Astrocyte (in vitro differentiated cells and primary cell): ENCODE measurements at regions not wholly inside any gene's neighbourhood (a gene's known extent, or its start where the extent isn't known, plus 50 kb on each side); places are given as distances from the start of the nearest gene placed in this dataset.

Source experiments
- DNase-seq: peaks from one replicate; pipeline ENCODE4 v3.0.0-alpha.2; 2010; ENCODE audit warnings: low read depth
- FAIRE-seq: peaks from 2 replicates; lab custom pipeline; 2011; peaks lifted over from hg19 to GRCh38; lab: Jason Lieb, UNC
- H2AFZ ChIP-seq: 2 replicates; pipeline ENCODE4 v1.6.0; 2012; ENCODE audit warnings: low read depth, low read length, inconsistent platforms
- H3K27ac ChIP-seq: 2 replicates; pipeline ENCODE4 v1.5.1; 2011; ENCODE audit warnings: low read depth, low read length, inconsistent platforms
- H3K27me3 ChIP-seq: 2 replicates; pipeline ENCODE4 v1.6.0; 2011; ENCODE audit warnings: low read length, inconsistent platforms; ENCODE audit not compliant: insufficient read depth
- H3K36me3 ChIP-seq: 2 replicates; pipeline ENCODE4 v1.5.1; 2011; ENCODE audit warnings: low read length, inconsistent platforms; ENCODE audit not compliant: insufficient read depth
- H3K4me1 ChIP-seq: 2 replicates; pipeline ENCODE4 v1.5.1; 2011; ENCODE audit warnings: low read length, inconsistent platforms; ENCODE audit not compliant: insufficient read depth
- H3K4me2 ChIP-seq: 2 replicates; pipeline ENCODE4 v1.6.0; 2012; ENCODE audit warnings: low read length, inconsistent platforms
- H3K4me3 ChIP-seq: 2 replicates; pipeline ENCODE4 v1.5.1; 2011; ENCODE audit warnings: low read depth, mild to moderate bottlenecking, low read length, inconsistent platforms; ENCODE audit not compliant: insufficient read depth
- H3K79me2 ChIP-seq: 2 replicates; pipeline ENCODE4 v1.6.0; 2012; ENCODE audit warnings: mild to moderate bottlenecking, low read length, inconsistent platforms; ENCODE audit not compliant: insufficient read depth
- H3K9ac ChIP-seq: 2 replicates; pipeline ENCODE4 v1.6.0; 2012; ENCODE audit warnings: mild to moderate bottlenecking, low read length, inconsistent platforms
- H3K9me3 ChIP-seq: 2 replicates; pipeline ENCODE4 v1.5.1; 2012; ENCODE audit warnings: low read depth, mild to moderate bottlenecking, low read length, inconsistent platforms; ENCODE audit not compliant: insufficient read depth
- H4K20me1 ChIP-seq: 2 replicates; pipeline ENCODE4 v1.6.0; 2012; ENCODE audit warnings: low read length, inconsistent platforms; ENCODE audit not compliant: insufficient read depth
- H3K27ac Mint-ChIP-seq: one replicate; pipeline ENCODE4 v1.8.0; 2021; ENCODE audit warnings: mild to moderate bottlenecking, mixed read lengths; ENCODE audit not compliant: unreplicated experiment
- H3K27me3 Mint-ChIP-seq: one replicate; pipeline ENCODE4 v1.8.0; 2021; ENCODE audit warnings: low read depth, mixed read lengths; ENCODE audit not compliant: unreplicated experiment
- H3K36me3 Mint-ChIP-seq: one replicate; pipeline ENCODE4 v1.8.0; 2021; ENCODE audit warnings: low read depth, mixed read lengths; ENCODE audit not compliant: unreplicated experiment
- H3K4me1 Mint-ChIP-seq: one replicate; pipeline ENCODE4 v1.8.0; 2021; ENCODE audit warnings: low read depth, mixed read lengths; ENCODE audit not compliant: unreplicated experiment
- H3K4me3 Mint-ChIP-seq: one replicate; pipeline ENCODE4 v1.8.0; 2021; ENCODE audit warnings: mild to moderate bottlenecking, moderate library complexity, mixed read lengths; ENCODE audit not compliant: unreplicated experiment
- H3K9me3 Mint-ChIP-seq: one replicate; pipeline ENCODE4 v1.8.0; 2021; ENCODE audit warnings: mild to moderate bottlenecking, mixed read lengths; ENCODE audit not compliant: unreplicated experiment
- EZH2 ChIP-seq: IDR thresholded peaks from 2 replicates; pipeline ENCODE4 v1.6.1; 2012; ENCODE audit warnings: mild to moderate bottlenecking, low read length, inconsistent platforms; ENCODE audit not compliant: insufficient read depth
- TF ChIP-seq, protein P1 (sequence below): IDR thresholded peaks from 2 replicates; pipeline ENCODE4 v1.5.1; 2011; ENCODE audit warnings: low read depth, mild to moderate bottlenecking, inconsistent platforms, low read length, moderate library complexity; ENCODE audit not compliant: insufficient read depth

DNA sequence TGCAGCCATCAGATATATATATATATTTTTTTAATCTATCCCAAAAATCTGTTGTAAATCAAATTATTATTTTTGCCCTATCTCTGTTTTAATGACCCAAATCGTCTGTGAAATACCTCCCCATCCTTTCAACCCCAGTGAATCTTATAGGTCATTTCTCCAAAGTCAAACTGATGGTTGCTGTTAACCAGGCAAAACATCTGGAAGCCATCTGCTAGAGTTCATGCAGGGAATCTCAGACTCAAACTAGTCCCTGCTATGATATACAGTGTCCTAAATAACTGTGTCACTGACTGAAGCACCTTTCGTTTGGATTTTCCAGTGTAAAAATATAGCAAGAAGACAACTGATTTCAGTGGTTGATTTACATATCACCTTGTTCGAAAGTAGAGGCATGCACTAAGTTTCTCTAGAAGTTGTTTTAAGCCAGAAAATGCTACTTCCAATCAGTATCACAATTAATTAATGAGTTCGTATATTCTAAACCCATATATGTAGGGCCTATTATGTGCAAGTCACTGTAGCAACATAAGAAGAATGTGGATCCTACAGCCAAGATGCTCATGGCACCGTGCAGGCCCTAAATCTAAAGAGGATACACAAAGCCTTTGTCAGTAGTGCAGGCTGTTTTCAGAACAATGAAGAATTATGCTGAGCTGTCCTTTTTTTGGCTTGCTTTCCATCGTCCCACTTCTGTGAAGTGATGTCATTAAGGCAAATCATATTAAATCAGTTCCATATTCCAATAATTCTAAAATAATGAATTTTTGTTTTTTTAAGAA is 566.0 kb downstream of the STK39 start:
- Mint-ChIP-seq H3K4me1 (no peaks in the 10 kb centered on the region), H3K27ac (no peak overlapping the region), H3K27me3 (no peaks in the 10 kb centered on the region), H3K36me3 (no peaks in the 10 kb centered on the region), H3K4me3 (no peak overlapping the region), H3K9me3 (no peaks in the 10 kb centered on the region)
- TF ChIP-seq, protein P1, sequence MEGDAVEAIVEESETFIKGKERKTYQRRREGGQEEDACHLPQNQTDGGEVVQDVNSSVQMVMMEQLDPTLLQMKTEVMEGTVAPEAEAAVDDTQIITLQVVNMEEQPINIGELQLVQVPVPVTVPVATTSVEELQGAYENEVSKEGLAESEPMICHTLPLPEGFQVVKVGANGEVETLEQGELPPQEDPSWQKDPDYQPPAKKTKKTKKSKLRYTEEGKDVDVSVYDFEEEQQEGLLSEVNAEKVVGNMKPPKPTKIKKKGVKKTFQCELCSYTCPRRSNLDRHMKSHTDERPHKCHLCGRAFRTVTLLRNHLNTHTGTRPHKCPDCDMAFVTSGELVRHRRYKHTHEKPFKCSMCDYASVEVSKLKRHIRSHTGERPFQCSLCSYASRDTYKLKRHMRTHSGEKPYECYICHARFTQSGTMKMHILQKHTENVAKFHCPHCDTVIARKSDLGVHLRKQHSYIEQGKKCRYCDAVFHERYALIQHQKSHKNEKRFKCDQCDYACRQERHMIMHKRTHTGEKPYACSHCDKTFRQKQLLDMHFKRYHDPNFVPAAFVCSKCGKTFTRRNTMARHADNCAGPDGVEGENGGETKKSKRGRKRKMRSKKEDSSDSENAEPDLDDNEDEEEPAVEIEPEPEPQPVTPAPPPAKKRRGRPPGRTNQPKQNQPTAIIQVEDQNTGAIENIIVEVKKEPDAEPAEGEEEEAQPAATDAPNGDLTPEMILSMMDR = no peak
- TF ChIP-seq EZH2 = no peak
- FAIRE-seq (no peak), DNase-seq (no peak)
- H3K36me3 ChIP-seq = no peaks in the 10 kb centered on the region
- H2AFZ ChIP-seq = no peak overlapping the region
- H3K4me2 ChIP-seq = no peak overlapping the region
- H3K27ac ChIP-seq = no peak overlapping the region
- H3K4me3 ChIP-seq = no peak overlapping the region
- H3K4me1 ChIP-seq = no peaks in the 10 kb centered on the region
- H3K27me3 ChIP-seq = no peaks in the 10 kb centered on the region
- H3K9ac ChIP-seq = no peak overlapping the region
- no peaks in the 10 kb centered on the region for H3K9me3 ChIP-seq
- H4K20me1 ChIP-seq = no peaks in the 10 kb centered on the region
- no peaks in the 10 kb centered on the region for H3K79me2 ChIP-seq

- Histone ChIP-seq H3K9me3 (no peaks in the 10 kb centered on the region), H3K79me2 (no peaks in the 10 kb centered on the region), H3K27ac (no peak overlapping the region), H3K27me3 (no peaks in the 10 kb centered on the region), H4K20me1 (no peaks in the 10 kb centered on the region), H3K4me3 (no peak overlapping the region), H3K36me3 (no peaks in the 10 kb centered on the region), H3K9ac (no peak overlapping the region), H2AFZ (no peak overlapping the region), H3K4me2 (no peak overlapping the region), H3K4me1 (no peaks in the 10 kb centered on the region)
- H3K36me3 Mint-ChIP-seq = no peaks in the 10 kb centered on the region
- no peak overlapping the region for H3K4me3 Mint-ChIP-seq
- no peak overlapping the region for H3K27ac Mint-ChIP-seq
- no peaks in the 10 kb centered on the region for H3K9me3 Mint-ChIP-seq
- DNase-seq (no peak), FAIRE-seq (no peak)
- TF ChIP-seq, protein P1 = no peak
- TF ChIP-seq EZH2 = no peak
- H3K4me1 Mint-ChIP-seq = no peaks in the 10 kb centered on the region
- H3K27me3 Mint-ChIP-seq = no peaks in the 10 kb centered on the region
These were observed 569.2 kb downstream of the STK39 start for GRCh38 chr2:167678158-167678557.

DNA sequence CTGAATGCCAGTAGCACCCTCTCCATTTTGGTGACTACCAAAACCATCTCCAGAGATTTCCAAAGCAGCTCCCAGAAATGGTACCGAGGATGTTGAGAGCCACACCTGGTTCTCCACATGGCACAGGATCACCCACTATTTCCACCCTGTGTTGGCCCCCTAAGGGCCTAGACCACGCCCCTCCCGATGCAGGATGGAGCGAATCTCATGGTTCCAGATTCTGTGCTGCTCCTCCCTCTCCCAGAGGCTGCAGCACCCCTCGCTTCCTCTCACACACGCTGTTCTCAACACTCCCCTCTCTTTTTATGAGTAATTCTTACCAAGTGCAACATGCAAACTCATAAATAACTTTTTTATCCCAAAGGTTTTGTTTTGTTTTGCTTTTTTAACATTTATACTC is 571.5 kb downstream of the STK39 start:
- Histone ChIP-seq H3K9ac (no peak overlapping the region), H3K36me3 (no peaks in the 10 kb centered on the region), H3K27ac (no peak overlapping the region), H2AFZ (no peak overlapping the region), H3K4me1 (no peaks in the 10 kb centered on the region), H3K9me3 (no peaks in the 10 kb centered on the region), H3K79me2 (no peaks in the 10 kb centered on the region), H3K27me3 (no peaks in the 10 kb centered on the region), H4K20me1 (no peaks in the 10 kb centered on the region), H3K4me3 (no peak overlapping the region), H3K4me2 (no peak overlapping the region)
- Mint-ChIP-seq H3K4me1 (no peaks in the 10 kb centered on the region), H3K9me3 (peaks cover 1% of the 10 kb centered on the region), H3K27me3 (no peaks in the 10 kb centered on the region), H3K4me3 (no peak overlapping the region), H3K36me3 (no peaks in the 10 kb centered on the region), H3K27ac (no peak overlapping the region)
- TF ChIP-seq EZH2 = no peak
- TF ChIP-seq, protein P1 = no peak
- FAIRE-seq (no peak), DNase-seq (no peak)
